SK-N-SH (cell line): ENCODE measurements at regions not wholly inside any gene's neighbourhood (a gene's known extent, or its start where the extent isn't known, plus 50 kb on each side); places are given as distances from the start of the nearest gene placed in this dataset.

Experiments used
- CTCF ChIA-PET: fragments of 300-600, 350-600 bp; formaldehyde crosslinking; extraction: SDS; loops from one replicate; lab custom pipeline; 2021; lab: Yijun Ruan, JAX
- POLR2A ChIA-PET: fragments of 350-600 bp; sonication (Branson Sonifier 250); formaldehyde crosslinking; extraction: SDS; loops from one replicate; lab custom pipeline; 2020; ENCODE audit warnings: antibody characterized with exemption, inconsistent platforms; lab: Yijun Ruan, JAX
- DNase-seq: peaks from one replicate; pipeline ENCODE4 v3.0.0; 2012
- H2AFZ ChIP-seq: fragments of 200-600 bp; sonication (generic); 2 replicates; pipeline ENCODE4 v1.8.1; 2016; ENCODE audit warnings: antibody characterized with exemption, mild to moderate bottlenecking, low read depth
- H3F3A ChIP-seq: fragments of 200-600 bp; sonication (generic); replicated peaks from 2 replicates; pipeline ENCODE3; 2016; ENCODE audit warnings: antibody characterized with exemption, mild to moderate bottlenecking; ENCODE audit not compliant: insufficient read depth
- H3K27ac ChIP-seq, 2 experiments: fragments of 200-500 bp in 1 of 2; fragments of 200-600 bp in 1 of 2; sonication (Bioruptor generic) in 1 of 2; sonication (generic), shearing (Covaris generic) in 1 of 2; 2 replicates each; pipeline versions ENCODE4 v1.5.1 to v1.6.1; 2014 to 2016; ENCODE audit warnings: low read depth in 2 of 2, inconsistent platforms in 1 of 2, low read length in 1 of 2, mild to moderate bottlenecking in 1 of 2, mixed read lengths in 1 of 2
- H3K27me3 ChIP-seq: fragments of 200-600 bp; sonication (generic), shearing (Covaris generic); 2 replicates; pipeline ENCODE4 v1.6.1; 2016; ENCODE audit warnings: mixed run types; ENCODE audit not compliant: insufficient read depth
- H3K36me3 ChIP-seq, 2 experiments: fragments of 200-500 bp in 1 of 2; fragments of 200-600 bp in 1 of 2; sonication (Bioruptor generic) in 1 of 2; sonication (generic) in 1 of 2; replicated peaks in 1 of 2; 2 replicates each; pipeline versions ENCODE3 to v1.5.1; 2014 to 2016; ENCODE audit warnings: low read length in 1 of 2, mild to moderate bottlenecking in 1 of 2; ENCODE audit not compliant: insufficient read depth in 2 of 2, control insufficient read depth in 1 of 2
- H3K4me1 ChIP-seq, 2 experiments: fragments of 200-500 bp in 1 of 2; fragments of 200-600 bp in 1 of 2; sonication (Bioruptor generic) in 1 of 2; sonication (generic), shearing (Covaris generic) in 1 of 2; 2 replicates each; pipeline versions ENCODE4 v1.5.1 to v1.6.1; 2014 to 2016; ENCODE audit warnings: low read depth in 1 of 2, low read length in 1 of 2, mixed run types in 1 of 2; ENCODE audit not compliant: insufficient read depth in 2 of 2, control insufficient read depth in 1 of 2
- H3K4me2 ChIP-seq: fragments of 200-600 bp; sonication (generic), shearing (Covaris generic); 2 replicates; pipeline ENCODE4 v1.6.1; 2017; ENCODE audit warnings: mixed run types
- H3K4me3 ChIP-seq, 2 experiments: fragments of 200-500 bp in 1 of 2; fragments of 200-600 bp in 1 of 2; sonication (Bioruptor generic) in 1 of 2; sonication (generic), shearing (Covaris generic) in 1 of 2; 2 replicates each; pipeline versions ENCODE4 v1.5.1 to v1.8.1; 2014 to 2016; ENCODE audit warnings: low read depth in 2 of 2, inconsistent platforms in 1 of 2, low read length in 1 of 2, mild to moderate bottlenecking in 1 of 2, mixed read lengths in 1 of 2, moderate library complexity in 1 of 2
- H3K79me2 ChIP-seq: fragments of 200-600 bp; sonication (generic); 2 replicates; pipeline ENCODE4 v1.8.1; 2017; ENCODE audit warnings: mild to moderate bottlenecking; ENCODE audit not compliant: insufficient read depth
- H3K9ac ChIP-seq: fragments of 200-600 bp; sonication (generic); 2 replicates; pipeline ENCODE4 v1.6.1; 2017; ENCODE audit warnings: mixed run types
- H3K9me2 ChIP-seq: fragments of 200-600 bp; sonication (generic); 2 replicates; pipeline ENCODE4 v1.6.1; 2017; ENCODE audit warnings: mixed run types
- H3K9me3 ChIP-seq: fragments of 200-600 bp; sonication (generic); 2 replicates; pipeline ENCODE4 v1.6.1; 2017; ENCODE audit warnings: mixed run types, mild to moderate bottlenecking, moderate library complexity
- H4K20me1 ChIP-seq: fragments of 200-600 bp; sonication (generic); 2 replicates; pipeline ENCODE4 v1.6.1; 2017; ENCODE audit warnings: mild to moderate bottlenecking, mixed run types; ENCODE audit not compliant: insufficient read depth
- CHD2 ChIP-seq: fragments of 150-350 bp; IDR thresholded peaks from 2 replicates; pipeline ENCODE4 v1.6.1; 2018; ENCODE audit warnings: low read length; ENCODE audit not compliant: partially characterized antibody
- ELF1 ChIP-seq: IDR thresholded peaks from 2 replicates; pipeline ENCODE4 v1.4.0; 2012
- EP300 ChIP-seq, 2 experiments: IDR thresholded peaks; 2 replicates each; pipeline versions ENCODE4 v1.4.0 to v1.6.1; 2012; ENCODE audit warnings: borderline replicate concordance in 1 of 2, low read depth in 1 of 2, low read length in 1 of 2
- FOXJ3 ChIP-seq: sonication (generic); formaldehyde crosslinking; IDR thresholded peaks from 2 replicates; pipeline ENCODE4 v1.5.1; 2020; ENCODE audit warnings: mild to moderate bottlenecking, missing genetic modification reagents
- FOXM1 ChIP-seq: IDR thresholded peaks from 2 replicates; pipeline ENCODE4 v1.4.0; 2012; ENCODE audit warnings: low read depth, mild to moderate bottlenecking
- GABPA ChIP-seq: IDR thresholded peaks from 2 replicates; pipeline ENCODE4 v1.4.0; 2012; ENCODE audit warnings: low read depth, mild to moderate bottlenecking
- GATA2 ChIP-seq: sonication (generic); formaldehyde crosslinking; IDR thresholded peaks from 2 replicates; pipeline ENCODE4 v1.5.0; 2020; ENCODE audit warnings: mild to moderate bottlenecking, missing genetic modification reagents
- NRF1 ChIP-seq: IDR thresholded peaks from 2 replicates; pipeline ENCODE4 v1.6.1; 2012; ENCODE audit warnings: low read depth, mild to moderate bottlenecking, low read length
- RAD21 ChIP-seq: IDR thresholded peaks from 2 replicates; pipeline ENCODE4 v1.6.1; 2012; ENCODE audit warnings: mild to moderate bottlenecking, low read length
- RCOR1 ChIP-seq: fragments of 150-350 bp; IDR thresholded peaks from 2 replicates; pipeline ENCODE4 v1.6.1; 2017; ENCODE audit warnings: antibody characterized with exemption, low read length
- RXRA ChIP-seq: IDR thresholded peaks from 2 replicates; pipeline ENCODE4 v1.4.0; 2012; ENCODE audit warnings: low read depth, mild to moderate bottlenecking, borderline replicate concordance
- SMC3 ChIP-seq: IDR thresholded peaks from 2 replicates; pipeline ENCODE4 v1.6.1; 2012; ENCODE audit warnings: low read depth, low read length, improper control_type of control experiment
- TEAD4 ChIP-seq: IDR thresholded peaks from 2 replicates; pipeline ENCODE4 v1.4.0; 2012; ENCODE audit warnings: mild to moderate bottlenecking, borderline replicate concordance; ENCODE audit not compliant: insufficient read depth
- YY1 ChIP-seq: IDR thresholded peaks from 2 replicates; pipeline ENCODE4 v1.4.0; 2012; ENCODE audit warnings: low read depth, mild to moderate bottlenecking
- WGBS: methylation state at CpG from one replicate; pipeline ENCODE4 v1.1.6; 2017; ENCODE audit warnings: low lambda C conversion rate; 5-methylcytosine and 5-hydroxymethylcytosine counted together
- TF ChIP-seq, protein P1 (sequence below): IDR thresholded peaks from 2 replicates; pipeline ENCODE4 v1.4.0; 2012; ENCODE audit warnings: low read depth
- TF ChIP-seq, protein P2 (sequence below): IDR thresholded peaks from 2 replicates; pipeline ENCODE4 v1.4.0; 2012; ENCODE audit warnings: low read depth, borderline replicate concordance
- TF ChIP-seq, protein P3 (sequence below): IDR thresholded peaks from 2 replicates; pipeline ENCODE4 v1.4.0; 2012; ENCODE audit warnings: low read depth, borderline replicate concordance
- TF ChIP-seq, protein P4 (sequence below): fragments of 200-600 bp; sonication (generic); IDR thresholded peaks from 2 replicates; pipeline ENCODE4 v1.6.1; 2017; ENCODE audit warnings: antibody characterized with exemption, mild to moderate bottlenecking, moderate library complexity
- TF ChIP-seq, protein P5 (sequence below): IDR thresholded peaks from 2 replicates; pipeline ENCODE4 v1.6.1; 2012; ENCODE audit warnings: mild to moderate bottlenecking, low read depth, low read length, moderate library complexity

DNA sequence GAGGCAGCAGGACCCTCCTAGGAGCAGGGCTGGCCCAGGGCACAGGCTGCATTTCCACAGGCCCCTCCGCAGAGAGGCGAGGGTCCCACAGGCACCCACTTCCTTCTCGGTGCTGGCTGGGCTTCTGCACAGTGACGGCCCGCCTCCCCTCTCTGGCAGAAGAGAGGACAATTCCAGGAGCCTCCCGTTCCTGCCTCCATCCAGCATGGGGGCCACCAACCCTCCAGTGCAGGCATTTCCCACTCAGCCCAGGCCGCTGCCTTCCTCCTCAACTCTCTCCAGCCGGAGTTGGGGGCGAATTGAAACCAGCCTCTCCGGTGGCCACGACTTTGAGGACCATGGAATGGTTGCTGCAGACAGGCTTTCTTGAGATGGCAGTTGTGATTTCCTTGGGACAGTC is 125.0 kb upstream of the PPP2R2D start:
- POLR2A ChIA-PET: no interaction called here
- Histone ChIP-seq H3K9ac (no peak overlapping the region), H3K27ac (no peak overlapping the region), H3K4me3 (no peak overlapping the region), H3K79me2 (no peaks in the 10 kb centered on the region), H3K4me1 (peaks cover 0 to 14% of the 10 kb centered on the region in 2 experiments; a peak in 1 of 4 replicates), H2AFZ (no peak overlapping the region), H3K9me2 (no peaks in the 10 kb centered on the region), H3K27me3 (no peaks in the 10 kb centered on the region), H4K20me1 (no peaks in the 10 kb centered on the region), H3F3A (no peaks in the 10 kb centered on the region), H3K4me2 (no peak overlapping the region), H3K9me3 (no peaks in the 10 kb centered on the region), H3K36me3 (no peaks in the 10 kb centered on the region)
- TF ChIP-seq RAD21 (no peak), CHD2 (no peak), TEAD4 (no peak), SMC3 (no peak), FOXM1 (no peak), GATA2 (CRISPR knock-in tag) (no peak), RCOR1 (no peak), YY1 (no peak), EP300 (IDR thresholded peaks at IDR 0.05; ENCODE audit: borderline replicate concordance in 1 of 2, low read depth in 1 of 2, low read length in 1 of 2) (no peak), FOXJ3 (no peak), RXRA (no peak)
- TF ChIP-seq, protein P1, sequence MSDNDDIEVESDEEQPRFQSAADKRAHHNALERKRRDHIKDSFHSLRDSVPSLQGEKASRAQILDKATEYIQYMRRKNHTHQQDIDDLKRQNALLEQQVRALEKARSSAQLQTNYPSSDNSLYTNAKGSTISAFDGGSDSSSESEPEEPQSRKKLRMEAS: no peak
- TF ChIP-seq, protein P2, sequence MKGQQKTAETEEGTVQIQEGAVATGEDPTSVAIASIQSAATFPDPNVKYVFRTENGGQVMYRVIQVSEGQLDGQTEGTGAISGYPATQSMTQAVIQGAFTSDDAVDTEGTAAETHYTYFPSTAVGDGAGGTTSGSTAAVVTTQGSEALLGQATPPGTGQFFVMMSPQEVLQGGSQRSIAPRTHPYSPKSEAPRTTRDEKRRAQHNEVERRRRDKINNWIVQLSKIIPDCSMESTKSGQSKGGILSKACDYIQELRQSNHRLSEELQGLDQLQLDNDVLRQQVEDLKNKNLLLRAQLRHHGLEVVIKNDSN: no peak
- TF ChIP-seq, protein P3, sequence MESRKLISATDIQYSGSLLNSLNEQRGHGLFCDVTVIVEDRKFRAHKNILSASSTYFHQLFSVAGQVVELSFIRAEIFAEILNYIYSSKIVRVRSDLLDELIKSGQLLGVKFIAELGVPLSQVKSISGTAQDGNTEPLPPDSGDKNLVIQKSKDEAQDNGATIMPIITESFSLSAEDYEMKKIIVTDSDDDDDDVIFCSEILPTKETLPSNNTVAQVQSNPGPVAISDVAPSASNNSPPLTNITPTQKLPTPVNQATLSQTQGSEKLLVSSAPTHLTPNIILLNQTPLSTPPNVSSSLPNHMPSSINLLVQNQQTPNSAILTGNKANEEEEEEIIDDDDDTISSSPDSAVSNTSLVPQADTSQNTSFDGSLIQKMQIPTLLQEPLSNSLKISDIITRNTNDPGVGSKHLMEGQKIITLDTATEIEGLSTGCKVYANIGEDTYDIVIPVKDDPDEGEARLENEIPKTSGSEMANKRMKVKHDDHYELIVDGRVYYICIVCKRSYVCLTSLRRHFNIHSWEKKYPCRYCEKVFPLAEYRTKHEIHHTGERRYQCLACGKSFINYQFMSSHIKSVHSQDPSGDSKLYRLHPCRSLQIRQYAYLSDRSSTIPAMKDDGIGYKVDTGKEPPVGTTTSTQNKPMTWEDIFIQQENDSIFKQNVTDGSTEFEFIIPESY: no peak
- no peak for DNase-seq
- WGBS: 31% methylated on average over 7 of the region's 11 CpGs
- CTCF ChIA-PET: no interaction called here

DNA sequence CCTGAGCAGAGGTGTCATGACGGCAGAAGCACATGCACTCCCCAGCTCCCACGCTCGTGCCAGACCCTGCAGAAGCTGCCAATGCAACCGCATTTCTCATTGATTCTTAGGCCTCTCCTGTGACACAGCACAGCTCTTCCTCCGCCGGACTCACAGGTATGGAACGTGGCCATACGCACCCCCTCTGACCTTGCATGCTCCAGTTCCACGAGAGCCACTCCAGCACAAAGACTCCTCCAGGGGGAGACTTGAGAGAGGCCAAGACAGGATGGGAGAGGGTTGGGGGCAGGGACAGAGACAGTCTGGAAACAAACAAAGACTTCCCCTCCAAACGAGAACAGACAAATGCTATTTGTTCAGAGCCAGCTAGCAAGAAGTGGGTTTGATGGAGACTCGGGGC is 124.3 kb upstream of the PPP2R2D start:
- Histone ChIP-seq H3F3A (no peaks in the 10 kb centered on the region), H3K36me3 (no peaks in the 10 kb centered on the region), H4K20me1 (no peaks in the 10 kb centered on the region)
- TF ChIP-seq GABPA (no peak), NRF1 (no peak), RCOR1 (no peak), ELF1 (no peak)
- TF ChIP-seq, protein P4, sequence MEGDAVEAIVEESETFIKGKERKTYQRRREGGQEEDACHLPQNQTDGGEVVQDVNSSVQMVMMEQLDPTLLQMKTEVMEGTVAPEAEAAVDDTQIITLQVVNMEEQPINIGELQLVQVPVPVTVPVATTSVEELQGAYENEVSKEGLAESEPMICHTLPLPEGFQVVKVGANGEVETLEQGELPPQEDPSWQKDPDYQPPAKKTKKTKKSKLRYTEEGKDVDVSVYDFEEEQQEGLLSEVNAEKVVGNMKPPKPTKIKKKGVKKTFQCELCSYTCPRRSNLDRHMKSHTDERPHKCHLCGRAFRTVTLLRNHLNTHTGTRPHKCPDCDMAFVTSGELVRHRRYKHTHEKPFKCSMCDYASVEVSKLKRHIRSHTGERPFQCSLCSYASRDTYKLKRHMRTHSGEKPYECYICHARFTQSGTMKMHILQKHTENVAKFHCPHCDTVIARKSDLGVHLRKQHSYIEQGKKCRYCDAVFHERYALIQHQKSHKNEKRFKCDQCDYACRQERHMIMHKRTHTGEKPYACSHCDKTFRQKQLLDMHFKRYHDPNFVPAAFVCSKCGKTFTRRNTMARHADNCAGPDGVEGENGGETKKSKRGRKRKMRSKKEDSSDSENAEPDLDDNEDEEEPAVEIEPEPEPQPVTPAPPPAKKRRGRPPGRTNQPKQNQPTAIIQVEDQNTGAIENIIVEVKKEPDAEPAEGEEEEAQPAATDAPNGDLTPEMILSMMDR: no peak
- TF ChIP-seq, protein P5, sequence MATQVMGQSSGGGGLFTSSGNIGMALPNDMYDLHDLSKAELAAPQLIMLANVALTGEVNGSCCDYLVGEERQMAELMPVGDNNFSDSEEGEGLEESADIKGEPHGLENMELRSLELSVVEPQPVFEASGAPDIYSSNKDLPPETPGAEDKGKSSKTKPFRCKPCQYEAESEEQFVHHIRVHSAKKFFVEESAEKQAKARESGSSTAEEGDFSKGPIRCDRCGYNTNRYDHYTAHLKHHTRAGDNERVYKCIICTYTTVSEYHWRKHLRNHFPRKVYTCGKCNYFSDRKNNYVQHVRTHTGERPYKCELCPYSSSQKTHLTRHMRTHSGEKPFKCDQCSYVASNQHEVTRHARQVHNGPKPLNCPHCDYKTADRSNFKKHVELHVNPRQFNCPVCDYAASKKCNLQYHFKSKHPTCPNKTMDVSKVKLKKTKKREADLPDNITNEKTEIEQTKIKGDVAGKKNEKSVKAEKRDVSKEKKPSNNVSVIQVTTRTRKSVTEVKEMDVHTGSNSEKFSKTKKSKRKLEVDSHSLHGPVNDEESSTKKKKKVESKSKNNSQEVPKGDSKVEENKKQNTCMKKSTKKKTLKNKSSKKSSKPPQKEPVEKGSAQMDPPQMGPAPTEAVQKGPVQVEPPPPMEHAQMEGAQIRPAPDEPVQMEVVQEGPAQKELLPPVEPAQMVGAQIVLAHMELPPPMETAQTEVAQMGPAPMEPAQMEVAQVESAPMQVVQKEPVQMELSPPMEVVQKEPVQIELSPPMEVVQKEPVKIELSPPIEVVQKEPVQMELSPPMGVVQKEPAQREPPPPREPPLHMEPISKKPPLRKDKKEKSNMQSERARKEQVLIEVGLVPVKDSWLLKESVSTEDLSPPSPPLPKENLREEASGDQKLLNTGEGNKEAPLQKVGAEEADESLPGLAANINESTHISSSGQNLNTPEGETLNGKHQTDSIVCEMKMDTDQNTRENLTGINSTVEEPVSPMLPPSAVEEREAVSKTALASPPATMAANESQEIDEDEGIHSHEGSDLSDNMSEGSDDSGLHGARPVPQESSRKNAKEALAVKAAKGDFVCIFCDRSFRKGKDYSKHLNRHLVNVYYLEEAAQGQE: no peak
- TF ChIP-seq, protein P3: no peak
- TF ChIP-seq, all 33 proteins: peak for 0
- no peak overlapping the region for H3K27ac ChIP-seq
- no peaks in the 10 kb centered on the region for H3K9me3 ChIP-seq
- no peak overlapping the region for H3K4me2 ChIP-seq
- no peak overlapping the region for H3K9ac ChIP-seq
- no peaks in the 10 kb centered on the region for H3K79me2 ChIP-seq
- 37% methylated on average over 11 of the region's 11 CpGs for WGBS
- H3K9me2 ChIP-seq: no peaks in the 10 kb centered on the region
- CTCF ChIA-PET: interaction anchor here (1.4 kb wide), 1 partner anchor 10 kb away, joined by 4 read pairs; no protein-coding TSS in a partner anchor
- DNase-seq: no peak
- H3K4me3 ChIP-seq: no peak overlapping the region
- H2AFZ ChIP-seq: no peak overlapping the region
- peaks cover 0 to 14% of the 10 kb centered on the region in 2 experiments; a peak in 1 of 4 replicates for H3K4me1 ChIP-seq
- POLR2A ChIA-PET: no interaction called here
- H3K27me3 ChIP-seq: no peaks in the 10 kb centered on the region
